AG10803 (cell line): ENCODE measurements at regions not wholly inside any gene's neighbourhood (a gene's known extent, or its start where the extent isn't known, plus 50 kb on each side); places are given as distances from the start of the nearest gene placed in this dataset.

Experiments
- DNase-seq: peaks from one replicate; pipeline ENCODE4 v3.0.0; 2010; ENCODE audit warnings: low read depth
- H3K4me3 ChIP-seq: 2 replicates; pipeline ENCODE4 v1.5.1; 2011; ENCODE audit warnings: mild to moderate bottlenecking, low read length, control low read depth
- TF ChIP-seq, protein P1 (sequence below): conservative IDR thresholded peaks from 2 replicates; pipeline ENCODE4 v1.5.1; 2011; ENCODE audit warnings: mild to moderate bottlenecking, low read length, control low read depth, inconsistent platforms

DNA sequence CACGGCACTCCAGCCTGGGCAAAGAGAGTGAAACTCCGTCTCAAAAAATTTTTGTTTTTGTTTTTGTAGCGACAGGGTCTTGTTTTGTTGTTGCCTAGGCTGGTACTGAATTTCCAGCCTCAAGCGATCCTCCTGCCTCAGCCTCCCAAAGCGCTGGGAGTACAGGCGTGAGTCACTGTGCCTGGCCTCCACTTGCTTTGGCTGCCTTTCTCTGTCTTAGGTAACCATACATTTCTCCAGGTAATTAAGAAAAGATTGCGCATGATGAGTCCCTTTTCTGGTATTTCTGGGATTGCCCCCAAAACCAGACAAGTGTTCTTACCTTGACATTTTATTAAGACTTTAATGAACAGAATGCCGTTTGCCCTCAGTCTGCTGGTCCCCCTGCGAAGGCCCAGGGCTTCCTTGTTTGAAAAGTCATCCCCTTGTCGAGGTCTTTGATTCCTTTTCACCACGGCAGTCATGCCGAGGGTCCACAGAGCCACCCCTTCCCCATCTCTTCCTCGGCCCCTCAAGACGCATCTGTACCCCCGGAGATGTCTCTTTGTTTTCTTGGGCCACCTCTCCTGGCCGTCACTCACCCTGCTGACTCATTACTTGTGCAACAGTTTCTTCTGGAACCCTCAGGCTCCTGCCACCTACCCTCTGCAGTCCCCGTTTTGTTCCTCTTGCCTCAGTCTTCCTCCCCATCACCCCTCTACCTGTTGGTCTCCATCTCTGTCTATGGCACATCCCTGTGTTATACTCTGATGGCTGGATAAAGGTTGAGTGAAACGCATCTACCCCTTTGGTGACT, 151.0 kb downstream of the SEC14L1 start:
- DNase-seq, result no peak
- TF ChIP-seq, protein P1, sequence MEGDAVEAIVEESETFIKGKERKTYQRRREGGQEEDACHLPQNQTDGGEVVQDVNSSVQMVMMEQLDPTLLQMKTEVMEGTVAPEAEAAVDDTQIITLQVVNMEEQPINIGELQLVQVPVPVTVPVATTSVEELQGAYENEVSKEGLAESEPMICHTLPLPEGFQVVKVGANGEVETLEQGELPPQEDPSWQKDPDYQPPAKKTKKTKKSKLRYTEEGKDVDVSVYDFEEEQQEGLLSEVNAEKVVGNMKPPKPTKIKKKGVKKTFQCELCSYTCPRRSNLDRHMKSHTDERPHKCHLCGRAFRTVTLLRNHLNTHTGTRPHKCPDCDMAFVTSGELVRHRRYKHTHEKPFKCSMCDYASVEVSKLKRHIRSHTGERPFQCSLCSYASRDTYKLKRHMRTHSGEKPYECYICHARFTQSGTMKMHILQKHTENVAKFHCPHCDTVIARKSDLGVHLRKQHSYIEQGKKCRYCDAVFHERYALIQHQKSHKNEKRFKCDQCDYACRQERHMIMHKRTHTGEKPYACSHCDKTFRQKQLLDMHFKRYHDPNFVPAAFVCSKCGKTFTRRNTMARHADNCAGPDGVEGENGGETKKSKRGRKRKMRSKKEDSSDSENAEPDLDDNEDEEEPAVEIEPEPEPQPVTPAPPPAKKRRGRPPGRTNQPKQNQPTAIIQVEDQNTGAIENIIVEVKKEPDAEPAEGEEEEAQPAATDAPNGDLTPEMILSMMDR, result no peak
- H3K4me3 ChIP-seq, result no peak overlapping the region

DNA sequence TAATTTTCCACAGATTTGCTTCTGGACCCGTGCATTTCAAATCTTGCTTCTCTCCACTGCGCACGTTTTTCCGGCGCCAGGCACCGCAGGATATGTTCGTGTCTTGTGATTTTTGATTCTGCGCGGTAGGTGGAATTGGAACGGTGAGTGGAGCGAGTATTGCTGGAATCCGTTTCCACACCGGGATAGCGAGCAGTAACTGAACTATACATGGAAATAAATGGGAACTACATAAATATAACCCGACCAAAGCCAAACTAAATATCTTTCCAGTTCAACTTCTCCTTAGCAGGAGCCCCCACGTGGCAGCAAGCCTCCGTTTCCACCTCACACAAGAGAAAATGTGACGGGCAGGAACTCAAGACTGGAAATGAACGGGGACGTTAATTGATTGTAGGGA, 154.0 kb downstream of the SEC14L1 start:
- no peak overlapping the region for H3K4me3 ChIP-seq
- TF ChIP-seq, protein P1, result no peak

DNA sequence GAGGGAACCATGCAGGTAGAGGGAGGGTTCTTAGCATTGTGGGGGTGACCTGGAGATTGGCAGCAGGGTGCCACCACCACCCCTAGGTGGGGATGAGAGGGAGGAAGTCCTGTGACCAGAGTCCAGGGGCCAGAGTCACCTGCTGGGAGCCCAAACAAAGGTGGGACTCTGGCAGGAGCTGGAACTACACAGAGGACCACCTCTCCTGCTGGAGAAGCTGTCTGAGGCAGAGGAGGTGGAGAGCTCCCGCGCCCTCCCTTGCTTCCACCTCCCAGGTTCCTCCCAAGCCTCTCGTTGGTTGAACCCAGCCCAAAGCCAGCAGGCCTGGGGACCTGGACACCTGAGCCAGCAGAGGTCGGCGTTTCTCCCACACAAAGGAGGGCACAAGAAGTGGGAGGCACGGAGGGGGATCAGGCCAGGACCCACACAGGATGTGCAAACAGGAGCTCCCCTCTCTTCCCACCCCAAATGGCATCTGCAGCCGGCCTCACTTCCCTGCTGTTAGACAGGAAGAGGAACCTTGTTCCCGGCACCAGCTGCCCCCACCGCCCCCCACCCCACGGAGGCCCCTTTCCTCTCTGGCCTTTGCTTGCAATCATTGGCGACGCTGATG, 154.6 kb downstream of the SEC14L1 start:
- DNase-seq, result no peak
- TF ChIP-seq, protein P1, result no peak
- no peak overlapping the region for H3K4me3 ChIP-seq

More for the DNA sequence above, 154.0 kb downstream of the SEC14L1 start:
- DNase-seq, result no peak

DNA sequence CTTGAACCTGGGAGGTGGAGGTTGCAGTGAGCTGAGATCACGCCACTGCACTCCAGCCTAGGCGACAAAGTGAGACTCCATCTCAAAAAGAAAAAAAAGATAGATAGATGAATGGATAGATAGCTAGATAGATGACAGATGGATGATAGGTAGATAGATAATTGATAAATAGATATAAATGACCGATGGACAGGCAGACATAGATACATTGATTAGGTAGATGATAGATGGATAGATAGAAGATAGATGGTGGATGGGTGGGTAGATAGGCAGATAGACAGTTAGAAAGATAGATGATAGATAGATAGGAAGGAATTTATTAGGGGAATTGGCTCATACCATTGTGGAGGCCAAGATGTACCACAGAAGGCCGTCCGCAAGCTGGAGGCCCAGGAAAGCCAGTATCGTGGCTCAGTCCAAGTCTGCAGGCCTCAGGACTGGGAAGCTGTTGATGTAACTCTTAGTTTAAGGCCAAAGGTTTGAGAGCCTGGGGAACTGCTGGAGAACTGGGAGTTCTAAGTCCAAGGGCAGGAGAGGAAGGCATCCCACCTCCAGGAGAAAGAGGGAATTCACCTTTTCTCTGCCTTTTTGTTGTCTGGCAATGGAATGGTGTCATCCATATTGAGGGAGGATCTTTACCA, 156.1 kb downstream of the SEC14L1 start:
- TF ChIP-seq, protein P1, result no peak
- no peak for DNase-seq
- H3K4me3 ChIP-seq, result no peak overlapping the region

DNA sequence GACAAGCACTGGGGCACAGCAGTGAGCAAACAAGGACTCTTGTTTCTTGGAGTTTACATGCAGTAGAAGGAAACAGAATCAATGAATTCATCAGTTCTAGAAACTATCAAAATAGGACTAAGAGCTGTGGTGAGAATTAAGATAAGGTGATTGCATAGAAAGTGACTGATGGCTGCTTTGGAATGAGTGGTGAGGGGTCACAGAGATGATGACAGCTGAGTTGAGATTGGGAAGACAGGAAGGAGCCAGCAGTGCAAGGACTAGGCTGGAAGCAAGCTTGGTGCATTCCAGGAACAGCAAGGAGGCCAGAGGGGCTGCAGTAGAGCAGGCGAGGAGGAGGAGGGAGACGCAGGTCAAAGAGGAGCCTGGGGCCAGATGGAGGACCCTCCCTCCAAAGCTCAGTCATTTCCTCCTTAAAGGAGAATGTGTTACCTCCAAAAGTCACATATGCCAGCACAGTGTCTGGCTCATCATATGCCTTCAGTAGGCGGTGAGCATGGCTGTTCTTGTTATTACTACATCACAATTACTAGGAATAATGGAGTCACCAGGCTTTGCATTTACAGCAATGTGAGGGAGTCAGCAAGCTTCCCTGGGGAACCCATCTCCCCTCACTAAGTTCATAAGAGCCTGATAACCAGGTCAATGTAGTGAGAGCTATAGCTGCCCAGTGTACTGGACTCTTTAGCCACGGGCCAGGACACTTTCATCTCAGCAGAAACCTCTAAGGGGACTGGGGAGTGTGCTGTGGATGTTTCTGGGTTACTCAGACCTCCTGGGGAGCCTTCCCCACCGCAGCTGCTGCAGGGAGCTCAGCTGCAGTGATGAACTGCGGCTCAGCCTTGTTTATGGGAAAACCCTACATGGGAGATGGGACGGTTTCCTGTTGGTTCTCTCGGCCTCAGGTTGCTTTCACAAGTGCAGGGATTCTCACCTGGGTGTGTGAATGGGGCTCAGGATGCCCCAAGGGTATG, 157.2 kb downstream of the SEC14L1 start:
- no peak overlapping the region for H3K4me3 ChIP-seq
- no peak for DNase-seq
- TF ChIP-seq, protein P1, result no peak

DNA sequence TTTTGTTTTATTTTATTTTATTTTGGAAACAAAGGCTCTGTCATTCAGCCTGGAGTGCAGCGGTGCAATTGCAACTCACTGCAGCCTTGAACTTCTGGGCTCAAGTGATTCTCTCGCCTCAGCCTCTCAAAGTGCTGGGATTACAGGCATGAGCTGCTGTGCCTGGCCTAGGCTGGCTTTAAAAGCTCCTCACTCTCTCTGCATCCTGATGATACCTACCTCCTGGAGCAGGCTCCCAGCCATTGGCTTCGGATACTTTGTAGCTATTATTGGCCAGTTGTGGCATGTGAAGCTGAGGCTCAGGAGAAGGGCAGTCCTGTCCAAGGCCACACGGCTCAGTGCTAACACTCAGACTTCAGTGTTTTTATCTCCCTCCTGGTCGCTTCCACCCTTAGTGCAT, 158.0 kb downstream of the SEC14L1 start:
- DNase-seq, result no peak
- no peak overlapping the region for H3K4me3 ChIP-seq
- TF ChIP-seq, protein P1, result no peak
